ENCODE measurements at regions not wholly inside any gene's neighbourhood (a gene's known extent, or its start where the extent isn't known, plus 50 kb on each side); places are given as distances from the start of the nearest gene placed in this dataset.

GRCh38 chr18:42413870-42414269, 458.8 kb downstream of the PIK3C3 start:
- TF ChIP-seq CTCF (IDR thresholded peaks at IDR 0.05) (no peak), CHD2 (IDR thresholded peaks at IDR 0.05; ENCODE audit: low read length, partially characterized antibody) (no peak), GATA2 (CRISPR knock-in tag; IDR thresholded peaks at IDR 0.05) (no peak), USF1 (IDR thresholded peaks at IDR 0.05; ENCODE audit: borderline replicate concordance, low read depth) (no peak), RAD21 (IDR thresholded peaks at IDR 0.05; ENCODE audit: low read length) (no peak), TCF12 (IDR thresholded peaks at IDR 0.05) (no peak), EP300 (IDR thresholded peaks at IDR 0.05; ENCODE audit: borderline replicate concordance in 1 of 2, low read depth in 1 of 2, low read length in 1 of 2) (no peak), RCOR1 (IDR thresholded peaks at IDR 0.05; ENCODE audit: low read length) (no peak), REST (IDR thresholded peaks at IDR 0.05; ENCODE audit: low read depth, low read length) (no peak), IRF3 (IDR thresholded peaks at IDR 0.05; ENCODE audit: low read depth, low read length) (no peak), TAF1 (IDR thresholded peaks at IDR 0.05; ENCODE audit: borderline replicate concordance, low read depth, low read length) (no peak), RFX5 (IDR thresholded peaks at IDR 0.05; ENCODE audit: low read length) (no peak)
